GM12872 (cell line): ENCODE measurements at regions not wholly inside any gene's neighbourhood (a gene's known extent, or its start where the extent isn't known, plus 50 kb on each side); places are given as distances from the start of the nearest gene placed in this dataset.

Source experiments
- CTCF ChIP-seq: IDR thresholded peaks from 3 replicates; pipeline ENCODE4 v1.5.1; 2011; ENCODE audit warnings: low read depth, mild to moderate bottlenecking, low read length, moderate library complexity; ENCODE audit not compliant: insufficient read depth

DNA sequence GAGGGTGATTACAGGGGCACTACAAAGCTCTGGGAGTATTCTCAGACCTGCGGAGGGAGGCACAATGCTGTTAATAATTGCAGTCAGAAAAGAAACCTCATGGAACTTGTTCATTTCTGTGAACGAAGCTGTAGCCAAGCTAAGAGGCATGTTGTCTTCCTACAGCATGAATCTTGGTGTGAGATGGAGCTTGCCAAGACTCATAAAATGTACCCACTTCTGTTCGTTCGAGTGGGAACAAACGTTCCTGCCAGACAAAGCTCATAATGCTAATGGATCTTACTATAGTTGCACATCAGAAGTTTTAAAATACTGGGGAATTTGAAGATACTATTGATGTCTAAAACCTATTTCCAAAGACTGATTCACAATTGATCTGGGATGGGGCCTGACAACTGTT is 489.1 kb downstream of the ZEB2 start:
- TF ChIP-seq CTCF = no peak

DNA sequence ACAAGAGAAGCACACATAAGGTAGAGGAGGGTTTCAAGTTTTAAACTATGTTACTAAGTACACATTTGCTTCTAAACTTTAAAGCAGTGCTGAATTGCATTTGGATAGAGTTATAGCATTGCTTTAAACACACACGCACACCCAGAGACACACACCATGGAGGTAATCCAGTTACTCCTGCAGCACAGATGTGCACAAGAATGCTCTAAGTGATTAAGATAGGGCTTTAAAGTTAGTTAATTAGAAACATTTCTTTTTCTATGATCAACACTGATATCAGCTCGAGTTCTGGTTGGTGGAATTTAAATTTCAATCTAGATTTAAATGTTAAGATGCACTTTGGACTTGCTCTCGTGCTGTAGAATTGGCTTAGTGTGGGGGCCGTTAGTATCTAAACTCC is 492.3 kb downstream of the ZEB2 start:
- no peak for TF ChIP-seq CTCF

- no peak for TF ChIP-seq CTCF
These were observed 493.2 kb downstream of the ZEB2 start for GRCh38 chr2:144026753-144027152.

GRCh38 chr2:144020047-144020446 is 499.9 kb downstream of the ZEB2 start:
- no peak for TF ChIP-seq CTCF

GRCh38 chr2:144015655-144016245 is 504.2 kb downstream of the ZEB2 start:
- TF ChIP-seq CTCF = no peak

DNA sequence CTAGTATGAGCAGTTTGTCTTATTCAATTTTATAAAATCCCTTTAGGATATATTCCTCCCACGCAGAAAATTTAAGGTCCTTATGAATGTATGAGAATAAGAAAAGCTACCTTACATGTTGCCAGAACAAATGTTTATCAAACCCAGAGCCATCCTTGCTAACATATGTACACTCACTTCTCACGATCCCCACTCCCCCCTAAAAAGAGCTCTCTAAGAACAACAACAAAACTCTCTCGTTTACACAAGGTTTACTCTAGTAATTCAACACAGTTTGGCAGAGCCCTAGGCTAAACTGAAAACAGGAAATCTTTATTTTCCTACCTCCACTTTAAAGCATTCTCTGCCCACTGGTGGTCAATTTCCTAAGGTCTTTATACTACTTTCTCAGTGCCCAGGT is 504.9 kb downstream of the ZEB2 start:
- TF ChIP-seq CTCF = no peak

GRCh38 chr2:144014103-144014502 is 505.8 kb downstream of the ZEB2 start:
- no peak for TF ChIP-seq CTCF
